GM12892 (cell line): ENCODE measurements at regions not wholly inside any gene's neighbourhood (a gene's known extent, or its start where the extent isn't known, plus 50 kb on each side); places are given as distances from the start of the nearest gene placed in this dataset.

Source experiments
- POLR2A ChIP-seq: IDR thresholded peaks from 2 replicates; pipeline ENCODE4 v1.6.1; 2011; ENCODE audit warnings: low read depth, low read length, control low read depth
- POLR2AphosphoS5 ChIP-seq: IDR thresholded peaks from 2 replicates; pipeline ENCODE4 v1.6.1; 2011; ENCODE audit warnings: low read depth, low read length, control low read depth

DNA sequence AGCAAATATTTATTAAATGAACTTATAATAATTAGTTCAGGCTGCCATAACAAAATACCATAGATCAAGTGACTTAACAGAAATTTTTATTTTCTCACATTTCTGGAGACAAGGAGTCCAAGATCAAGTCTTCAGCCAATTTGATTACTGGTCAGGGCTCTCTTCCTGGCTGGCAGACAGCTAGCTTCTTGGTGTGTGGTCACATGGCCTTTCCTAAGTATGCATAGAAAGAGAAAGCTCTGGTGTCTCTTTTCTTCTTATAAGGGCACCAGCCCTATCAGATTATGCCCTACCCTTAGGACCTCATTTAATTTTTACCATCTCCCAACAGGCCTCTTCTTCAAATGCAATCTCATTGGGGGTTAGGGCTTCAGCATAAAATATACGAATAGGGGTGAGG, 438.5 kb upstream of the INTU start:
- TF ChIP-seq POLR2A (no peak), POLR2AphosphoS5 (no peak)
